ENCODE measurements at regions not wholly inside any gene's neighbourhood (a gene's known extent, or its start where the extent isn't known, plus 50 kb on each side); places are given as distances from the start of the nearest gene placed in this dataset.

GRCh38 chr5:166353580-166353979, 1937.9 kb upstream of the WWC1 start:
- Histone ChIP-seq H3K9ac (replicated peaks; ENCODE audit: extremely low read depth, insufficient read depth, low read length) (no peak overlapping the region), H3K9me3 (replicated peaks; ENCODE audit: control insufficient read depth, insufficient read depth, low read length) (no peaks in the 10 kb centered on the region), H3K27me3 (ENCODE audit: control insufficient read depth in 2 of 2, insufficient read depth in 2 of 2, low read length in 2 of 2) (no peaks in the 10 kb centered on the region), H3K27ac (ENCODE audit: insufficient read depth, low read depth, low read length) (no peak overlapping the region), H2AFZ (ENCODE audit: low read depth, low read length) (no peak overlapping the region), H3K79me2 (ENCODE audit: control insufficient read depth, insufficient read depth, low read length) (no peaks in the 10 kb centered on the region), H3K4me2 (ENCODE audit: insufficient read depth, low read length) (no peak overlapping the region), H4K20me1 (replicated peaks; ENCODE audit: control insufficient read depth, extremely low read depth, insufficient read depth, low read length) (no peaks in the 10 kb centered on the region), H3K36me3 (ENCODE audit: control insufficient read depth in 2 of 2, extremely low read depth in 1 of 2, insufficient read depth in 2 of 2, low read length in 2 of 2) (no peaks in the 10 kb centered on the region), H3K4me1 (ENCODE audit: control insufficient read depth, extremely low read depth, insufficient read depth, low read length) (no peaks in the 10 kb centered on the region), H3K4me3 (replicated peaks in 1 of 3; ENCODE audit: insufficient read depth in 1 of 3, low read depth in 1 of 3, low read length in 3 of 3) (no peak overlapping the region), H3K9me1 (replicated peaks; ENCODE audit: control insufficient read depth, extremely low read depth, insufficient read depth, low read length) (no peaks in the 10 kb centered on the region)
- CTCF ChIA-PET: no interaction called here
- dilution Hi-C loops (cut with MboI; ENCODE audit: extremely low pct_ligation_motif_present, low sequenced_read_pairs) (no loop called here), intact Hi-C loops (cut with micrococcal nuclease) (no loop called here)
- no TSS peak for BruUV-seq (replicated peaks)
- POLR2A ChIA-PET: no interaction called here
- no peak for DNase-seq (ENCODE audit: low read depth, low spot score)
- FAIRE-seq: no peak
- TF ChIP-seq MAX (IDR thresholded peaks at IDR 0.05; ENCODE audit: insufficient read depth, insufficient read length) (no peak), MYC (IDR thresholded peaks at IDR 0.05; ENCODE audit: low read depth, low read length) (no peak), GATA2 (IDR thresholded peaks at IDR 0.05; ENCODE audit: insufficient read depth, insufficient read length, low read depth, low read length) (no peak), FOS (IDR thresholded peaks at IDR 0.05; ENCODE audit: borderline replicate concordance, insufficient read depth, low read length) (no peak), POLR2A (IDR thresholded peaks at IDR 0.05; ENCODE audit: low read depth, low read length) (no peak), EZH2 (IDR thresholded peaks at IDR 0.05; ENCODE audit: borderline replicate concordance, low read depth, low read length, severe bottlenecking) (no peak), JUN (IDR thresholded peaks at IDR 0.05; ENCODE audit: borderline replicate concordance, insufficient read depth, insufficient read length, low read depth) (no peak), CTCF (IDR thresholded peaks at IDR 0.05; ENCODE audit: extremely low read depth in 1 of 2, insufficient read depth in 1 of 2, low read depth in 1 of 2, low read length in 2 of 2) (no peak), POLR2AphosphoS5 (IDR thresholded peaks at IDR 0.05; ENCODE audit: insufficient read depth, low read depth, low read length) (no peak)

All from endothelial cell of umbilical vein (primary cell).